Activated CD8-positive, alpha-beta memory T cell treated with anti-CD3 and anti-CD28 coated beads for 48 hours (primary cell): ENCODE measurements at regions not wholly inside any gene's neighbourhood (a gene's known extent, or its start where the extent isn't known, plus 50 kb on each side); places are given as distances from the start of the nearest gene placed in this dataset.

Experiments used
- DNase-seq, 3 experiments: peaks; one replicate each; pipeline ENCODE4 v3.0.0-alpha.2; 2020; ENCODE audit warnings: low read depth in 2 of 3, low spot score in 2 of 3

DNA sequence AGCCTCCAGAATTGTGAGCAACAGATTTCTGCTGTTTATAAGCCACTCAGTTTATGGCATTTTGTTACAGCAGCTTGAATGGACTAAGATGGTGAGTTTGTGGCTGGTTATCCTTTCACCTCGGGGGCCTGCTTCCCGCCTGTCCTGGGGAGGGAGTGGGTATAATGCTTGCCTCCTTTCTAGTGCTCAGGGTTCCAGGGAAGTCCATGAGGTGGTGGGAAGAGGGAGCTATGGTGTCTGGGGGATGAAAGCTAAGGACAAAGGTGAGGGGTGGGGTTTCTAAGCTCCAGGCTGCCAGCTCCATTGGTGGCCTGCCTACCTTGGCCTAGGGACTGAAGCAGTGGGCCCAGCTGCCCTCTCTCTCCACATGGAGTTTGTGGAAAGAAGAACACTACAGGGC lies 50.2 kb upstream of the SDK2 start:
- DNase-seq, result no peak

DNA sequence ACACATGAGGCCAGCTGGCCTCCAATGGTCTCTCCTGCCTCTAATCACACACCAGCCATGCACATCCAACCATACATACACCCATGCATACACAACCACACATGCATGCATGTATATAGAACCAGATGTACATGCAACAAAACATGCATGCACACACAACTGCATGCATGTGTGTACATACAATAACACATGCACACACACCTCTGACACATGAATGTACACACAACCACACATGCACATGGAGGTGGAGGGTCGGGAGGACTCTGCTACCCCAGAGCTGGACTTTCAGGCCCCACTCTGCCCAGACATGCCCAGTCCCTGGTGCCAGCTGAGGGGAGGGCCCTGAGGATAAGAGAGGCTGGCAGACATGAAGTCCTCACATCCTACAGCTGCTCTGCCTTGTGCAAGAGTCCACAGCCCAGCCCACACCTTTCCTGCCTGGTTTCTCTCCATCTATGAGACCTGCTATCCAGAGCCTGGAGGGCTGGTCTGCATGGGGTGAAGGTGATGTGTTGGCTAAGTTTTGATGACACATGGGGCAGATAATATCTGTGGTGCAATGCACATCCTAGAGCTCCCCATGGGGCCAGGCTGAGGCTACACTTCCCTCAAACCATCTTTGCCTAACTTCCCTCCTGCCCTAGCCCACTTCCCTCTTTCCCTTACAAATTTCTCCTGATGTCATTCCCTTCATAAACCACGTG lies 50.9 kb upstream of the SDK2 start:
- no peak for DNase-seq

DNA sequence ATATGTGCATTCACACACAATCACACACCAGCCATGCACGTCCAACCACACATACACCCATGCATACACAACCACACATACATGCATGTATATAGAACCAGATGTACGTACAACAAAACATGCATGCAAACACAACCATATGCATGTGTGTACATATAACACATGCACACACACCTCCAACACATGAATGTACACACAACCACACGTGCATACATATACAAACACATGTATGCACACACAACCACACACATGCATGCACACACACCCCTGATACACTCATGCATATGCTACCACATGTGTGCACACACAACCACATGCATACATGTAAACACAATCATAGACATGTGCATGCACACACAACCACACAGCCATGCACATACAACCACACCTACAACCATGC lies 52.0 kb upstream of the SDK2 start:
- DNase-seq, result no peak

DNA sequence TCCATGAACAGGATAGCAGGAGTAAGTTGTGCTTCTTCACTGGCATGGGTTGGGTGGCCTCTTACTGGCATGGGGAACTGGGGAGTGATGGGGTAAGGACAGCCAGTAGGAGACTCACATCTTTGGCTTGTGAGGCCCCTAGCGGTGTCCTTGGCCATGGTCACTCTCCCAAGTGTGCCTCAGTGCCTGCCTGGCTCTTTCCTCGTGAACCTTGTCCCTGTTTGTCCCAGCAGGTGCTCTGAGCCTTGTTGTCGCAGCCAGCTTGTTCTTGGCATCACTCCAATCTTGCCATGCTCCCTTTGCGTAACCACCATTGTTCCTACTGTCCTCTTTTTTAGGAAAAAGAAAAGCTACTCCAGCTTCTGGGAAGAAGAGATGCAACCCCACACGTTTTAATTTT lies 53.6 kb upstream of the SDK2 start:
- no peak for DNase-seq

DNA sequence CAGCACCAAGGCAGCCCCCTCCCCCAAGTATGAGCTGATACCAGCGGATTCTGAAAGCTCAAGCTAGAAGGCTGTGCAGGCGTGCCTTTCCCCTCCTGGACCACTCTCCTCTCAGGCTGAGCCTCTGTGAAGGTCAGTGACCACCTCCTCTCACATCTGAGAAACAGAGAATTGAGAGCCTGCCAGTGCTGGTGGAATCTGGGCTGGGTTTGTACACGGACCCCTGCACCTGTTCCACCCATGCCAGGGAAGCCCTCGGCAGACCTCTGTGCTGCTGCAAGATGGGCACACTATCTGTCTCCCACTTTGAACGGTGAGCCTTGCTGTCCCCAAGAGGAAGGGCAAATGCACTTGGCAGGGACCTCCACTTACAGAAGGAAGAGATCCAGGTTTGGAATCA lies 54.7 kb upstream of the SDK2 start:
- no peak for DNase-seq

DNA sequence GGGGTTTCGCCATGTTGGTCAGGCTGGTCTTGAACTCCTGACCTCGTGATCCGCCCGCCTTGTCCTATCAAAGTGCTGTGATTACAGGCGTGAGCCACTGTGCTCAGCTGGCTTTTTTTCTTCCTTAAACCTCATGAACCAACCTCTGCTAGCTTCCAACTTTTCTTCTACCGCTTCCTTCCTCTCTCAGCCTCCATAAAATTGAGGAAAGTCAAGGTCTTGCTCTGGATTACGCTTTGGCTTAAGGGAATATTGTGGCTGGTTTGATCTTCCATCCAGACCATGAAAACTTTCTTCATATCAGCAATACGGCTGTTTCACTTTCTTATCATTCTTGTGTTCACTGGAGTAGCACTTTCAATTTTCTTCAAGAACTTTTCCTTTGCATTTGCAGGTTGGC lies 57.5 kb upstream of the SDK2 start:
- no peak for DNase-seq

DNA sequence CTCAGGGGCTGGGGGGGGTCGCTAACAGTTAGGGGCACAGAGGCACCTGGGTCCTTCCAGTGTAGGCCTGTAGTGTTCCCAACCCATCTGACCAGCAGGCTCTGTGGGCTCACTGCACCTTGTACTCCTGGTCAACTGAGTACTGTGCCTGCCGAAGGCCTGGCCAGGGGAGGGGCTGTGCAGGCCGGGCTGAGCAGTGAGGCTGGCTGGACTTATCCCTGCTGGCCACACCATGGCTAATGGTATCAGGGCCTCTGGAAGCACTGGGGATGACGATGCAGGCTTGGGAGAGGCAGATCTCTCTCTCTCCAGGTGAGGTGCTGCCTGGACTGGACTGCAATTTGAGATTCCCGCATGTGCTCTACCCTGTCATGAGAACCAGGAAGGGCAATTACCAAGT lies 58.9 kb upstream of the SDK2 start:
- DNase-seq, result no peak

DNA sequence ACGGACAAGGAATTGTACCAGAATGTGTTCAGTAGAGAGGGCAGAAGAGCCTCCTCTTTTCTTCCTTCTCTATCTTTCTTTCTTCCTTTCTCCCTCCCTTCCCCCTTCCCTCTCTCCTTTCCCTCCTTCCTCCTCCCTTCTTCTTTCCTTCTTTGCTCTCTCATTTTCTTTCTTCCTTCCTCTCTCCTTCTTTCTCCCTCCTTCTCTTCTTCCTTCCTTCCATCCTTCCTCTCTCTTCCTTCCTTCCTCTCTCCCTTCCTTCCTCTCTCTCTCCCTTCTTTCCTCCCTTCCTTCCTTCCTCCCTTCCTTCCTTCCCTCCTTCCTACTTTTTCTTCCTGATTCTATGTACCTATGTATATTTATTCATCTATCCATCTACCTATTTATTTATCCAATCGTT lies 59.7 kb upstream of the SDK2 start:
- DNase-seq, result no peak

DNA sequence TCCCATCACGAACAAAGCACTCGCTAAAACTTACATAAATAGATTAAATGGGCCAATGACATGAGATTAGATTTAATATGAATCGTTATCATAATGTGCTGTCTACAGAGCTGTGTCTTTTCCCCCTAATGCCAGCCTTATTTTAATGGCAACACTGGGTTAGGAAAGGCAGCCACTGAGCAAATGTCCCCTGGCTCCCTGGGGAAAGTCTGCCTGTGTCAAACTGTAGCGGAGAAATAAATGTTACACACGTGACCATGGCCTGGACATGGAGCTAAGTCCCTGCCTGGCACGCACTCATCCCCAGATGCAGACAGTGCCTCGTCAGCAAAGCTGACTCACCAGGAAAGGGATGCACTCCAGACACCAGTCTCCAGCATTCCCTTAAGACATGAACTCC lies 61.3 kb upstream of the SDK2 start:
- DNase-seq, result no peak

DNA sequence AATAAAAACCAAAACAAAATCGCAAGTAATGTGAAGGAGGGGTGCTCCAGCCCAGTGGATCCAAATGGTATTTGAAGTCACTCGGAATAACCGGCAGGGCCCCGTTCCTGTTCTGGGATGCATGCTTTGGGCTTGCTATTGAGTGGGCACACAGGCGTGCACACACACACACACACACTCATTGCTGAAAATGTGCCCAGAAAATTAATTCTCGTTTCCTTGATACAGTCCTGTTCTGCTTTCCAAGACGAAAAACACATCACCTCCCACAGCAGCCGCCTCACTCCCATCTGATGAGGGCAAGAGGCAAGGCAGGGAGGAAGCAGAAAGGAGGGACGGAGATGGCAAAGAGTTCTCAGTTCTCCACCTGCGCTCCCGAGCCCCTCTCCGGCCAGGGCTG lies 62.2 kb upstream of the SDK2 start:
- no peak for DNase-seq

DNA sequence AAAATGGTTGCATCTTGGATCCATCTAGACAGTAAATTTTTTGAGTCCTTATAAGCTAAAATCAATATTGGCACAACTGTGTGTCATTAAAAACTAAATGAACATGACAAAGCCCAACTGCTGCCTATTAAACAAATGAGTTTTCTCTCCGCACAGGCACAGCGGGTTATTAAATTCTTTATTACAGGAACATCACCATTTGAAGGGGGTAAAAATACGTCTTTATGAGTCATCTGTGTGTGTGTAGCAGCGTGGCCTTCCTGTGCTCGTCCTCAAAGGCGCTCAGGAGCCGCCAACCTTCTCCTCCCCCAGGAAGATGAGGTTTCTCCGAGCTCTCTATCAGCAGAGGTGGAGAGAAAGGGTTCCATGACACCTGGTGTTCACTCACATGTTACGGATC lies 62.6 kb upstream of the SDK2 start:
- DNase-seq, result no peak

DNA sequence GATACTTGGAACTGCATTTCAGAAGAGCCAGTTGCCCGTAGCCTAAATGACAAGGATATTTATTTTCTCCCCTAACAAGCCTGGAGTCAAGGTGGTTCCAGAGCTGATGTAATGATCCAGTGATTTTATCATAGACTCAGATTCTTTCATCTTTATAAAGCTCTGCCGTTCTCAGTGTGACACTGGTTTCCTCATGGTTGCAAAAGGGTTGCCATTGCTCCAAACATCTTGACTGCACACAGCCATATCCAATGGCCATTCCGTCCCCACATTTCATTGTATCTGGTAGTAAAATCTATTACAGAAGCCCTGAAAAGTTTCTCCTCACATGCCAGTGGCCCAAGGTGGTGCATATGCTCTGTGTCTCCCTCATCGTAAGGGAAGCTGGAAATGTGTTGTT lies 63.1 kb upstream of the SDK2 start:
- no peak for DNase-seq

DNA sequence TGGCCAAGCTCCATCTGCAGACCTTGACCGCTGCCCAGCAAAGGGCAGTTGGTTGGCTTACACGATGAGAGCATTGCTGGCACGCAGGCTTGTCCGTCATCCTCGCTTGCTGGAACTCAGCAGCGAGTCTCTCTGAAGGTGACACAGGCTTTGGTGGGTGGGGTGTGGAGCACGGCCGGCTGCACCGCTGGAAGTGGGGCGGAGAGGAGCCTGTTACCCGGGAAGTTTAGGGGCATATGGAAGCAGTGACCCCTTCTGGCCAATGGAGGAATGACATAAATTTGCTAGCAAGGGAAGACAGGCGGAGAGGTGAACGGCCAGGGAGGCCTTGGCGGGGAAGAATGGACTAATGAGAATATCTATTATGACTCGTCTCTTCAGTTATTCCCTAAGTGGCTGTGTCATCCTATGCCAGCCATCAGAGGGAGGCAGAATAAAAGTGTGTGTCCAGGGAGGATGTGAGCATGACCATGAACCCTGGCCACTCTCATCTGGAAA lies 65.9 kb upstream of the SDK2 start:
- DNase-seq, result peak; percentile 16 to 47 (median 45)

DNA sequence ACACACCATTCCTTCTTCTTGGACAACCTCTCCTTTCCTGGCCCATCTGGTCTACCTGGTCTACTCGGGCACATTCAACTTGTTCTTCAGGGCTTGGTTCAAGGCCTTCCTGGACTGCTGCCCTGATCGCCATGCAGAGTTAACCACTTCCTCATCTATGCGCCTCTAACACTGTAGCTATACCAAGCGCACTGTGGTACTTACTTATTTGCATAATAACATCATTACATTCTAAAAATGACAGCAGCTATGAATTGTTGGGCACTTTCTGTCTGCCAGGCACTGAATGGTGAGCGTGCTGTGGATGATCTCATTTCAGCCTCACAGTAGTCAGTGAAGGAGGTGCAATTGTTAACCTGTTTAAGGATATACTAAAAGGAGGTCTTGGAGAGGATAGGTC lies 66.9 kb upstream of the SDK2 start:
- DNase-seq, result no peak

DNA sequence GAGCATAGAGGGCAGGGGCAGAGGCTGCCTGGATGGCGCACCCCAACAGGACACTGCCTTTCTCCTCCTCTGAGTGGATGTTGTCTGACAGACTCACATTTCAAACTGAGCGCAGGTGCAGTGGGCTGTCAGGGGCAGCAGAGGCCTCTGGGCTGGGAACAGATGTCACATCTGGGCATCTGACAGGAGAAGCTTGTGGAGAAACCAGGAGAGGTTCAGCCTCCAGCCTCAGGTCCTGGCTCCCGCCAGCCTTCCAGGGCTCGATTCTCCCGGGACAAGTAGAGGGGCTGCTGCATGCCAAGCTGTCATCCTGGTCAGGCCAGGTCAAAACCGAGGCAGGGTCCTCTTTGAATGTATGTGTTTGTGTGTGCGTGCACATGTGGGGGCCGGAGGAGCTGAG lies 67.7 kb upstream of the SDK2 start:
- DNase-seq, result no peak

DNA sequence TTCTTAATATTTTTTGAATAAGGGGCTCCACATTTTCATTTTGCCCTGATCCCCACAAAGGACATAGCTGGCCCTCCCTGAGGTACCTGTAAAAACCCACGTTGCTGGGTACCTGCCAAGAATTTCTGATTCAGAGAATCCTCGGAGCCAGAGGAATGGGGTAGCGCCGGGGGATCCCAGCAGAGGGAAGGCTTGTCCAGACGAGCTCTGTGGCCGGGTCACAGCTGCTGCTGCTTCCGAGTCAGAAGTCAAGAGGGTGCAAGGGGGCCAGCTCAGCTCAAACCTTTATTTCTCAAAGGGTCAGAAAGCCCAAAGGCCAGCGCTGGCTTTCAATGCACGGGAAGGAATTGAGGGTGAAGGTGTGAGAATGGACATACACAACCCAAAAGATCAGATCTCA lies 68.9 kb upstream of the SDK2 start:
- no peak for DNase-seq

DNA sequence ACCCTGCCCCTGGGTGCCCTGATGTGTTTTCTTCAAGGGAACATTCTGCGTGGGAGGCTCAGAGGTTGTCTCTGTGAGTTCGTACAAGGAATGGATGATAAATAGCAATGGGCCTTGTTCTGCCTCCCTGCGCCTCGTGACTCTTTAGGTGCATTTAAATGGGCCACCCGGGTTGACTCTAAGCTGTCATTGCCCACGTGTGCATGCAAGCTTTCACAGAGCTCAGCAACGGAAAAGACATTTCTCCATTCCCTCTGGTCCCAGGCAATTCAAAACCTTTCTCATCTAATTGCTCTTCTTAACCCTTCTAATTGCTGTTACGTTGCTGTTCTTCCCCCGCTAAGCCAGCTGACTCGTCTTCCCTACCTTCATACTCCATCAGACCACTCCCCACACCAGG lies 71.5 kb upstream of the SDK2 start:
- no peak for DNase-seq

DNA sequence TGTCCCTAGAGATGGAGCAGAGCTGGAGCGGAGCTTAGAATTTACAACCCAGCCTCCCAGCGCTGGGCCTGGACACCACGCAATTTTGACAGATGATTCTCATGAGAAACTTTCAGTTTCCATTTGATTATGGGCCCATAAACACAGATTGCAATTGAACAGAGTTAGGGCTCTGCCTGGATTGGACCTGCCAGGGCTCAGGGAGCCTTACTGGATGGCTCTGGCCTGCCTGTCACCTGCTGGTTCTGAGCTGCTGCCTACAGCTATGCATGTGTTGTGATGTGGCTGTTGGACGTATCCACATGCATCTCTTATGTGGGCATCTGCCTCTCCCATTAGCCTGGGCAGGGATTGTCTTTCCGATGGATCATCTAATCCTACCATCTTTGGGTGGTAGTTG lies 73.4 kb upstream of the SDK2 start:
- DNase-seq, result no peak

DNA sequence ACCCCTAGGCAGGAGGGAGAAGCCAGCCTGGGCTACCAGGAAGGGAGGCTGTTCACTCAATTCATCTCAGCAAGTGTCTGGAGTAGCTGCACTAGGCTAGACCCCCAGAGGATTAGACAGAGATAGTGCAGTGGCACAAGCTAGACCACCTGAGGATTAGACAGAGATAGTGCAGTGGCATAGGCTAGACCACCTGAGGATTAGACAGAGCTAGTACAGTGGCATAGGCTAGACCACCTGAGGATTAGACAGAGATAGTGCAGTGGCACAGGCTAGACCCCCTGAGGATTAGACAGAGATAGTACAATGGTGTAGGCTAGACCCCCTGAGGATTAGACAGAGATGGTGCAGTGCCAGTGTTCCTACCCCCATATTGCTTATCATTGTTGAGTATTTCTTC lies 74.1 kb upstream of the SDK2 start:
- no peak for DNase-seq

DNA sequence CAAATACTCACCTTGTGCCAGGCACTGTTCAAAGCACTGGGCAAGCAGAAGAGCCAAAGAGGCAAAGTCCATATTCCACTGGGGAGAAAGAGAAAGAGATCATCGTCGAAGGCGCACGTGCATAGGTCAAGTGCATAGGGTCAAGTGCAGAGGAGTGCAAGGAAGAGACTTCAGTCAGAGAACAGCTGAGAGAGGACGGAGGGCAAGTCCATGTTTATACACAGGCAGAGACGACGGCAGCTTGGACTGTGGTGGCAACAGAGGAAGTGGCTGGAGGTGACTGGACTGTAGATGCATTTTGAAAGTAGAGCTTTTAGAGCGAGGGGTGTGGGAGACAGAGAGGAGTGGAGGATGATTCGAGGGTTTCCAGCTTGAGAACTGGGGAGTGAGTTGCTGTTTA lies 74.7 kb upstream of the SDK2 start:
- DNase-seq, result no peak

DNA sequence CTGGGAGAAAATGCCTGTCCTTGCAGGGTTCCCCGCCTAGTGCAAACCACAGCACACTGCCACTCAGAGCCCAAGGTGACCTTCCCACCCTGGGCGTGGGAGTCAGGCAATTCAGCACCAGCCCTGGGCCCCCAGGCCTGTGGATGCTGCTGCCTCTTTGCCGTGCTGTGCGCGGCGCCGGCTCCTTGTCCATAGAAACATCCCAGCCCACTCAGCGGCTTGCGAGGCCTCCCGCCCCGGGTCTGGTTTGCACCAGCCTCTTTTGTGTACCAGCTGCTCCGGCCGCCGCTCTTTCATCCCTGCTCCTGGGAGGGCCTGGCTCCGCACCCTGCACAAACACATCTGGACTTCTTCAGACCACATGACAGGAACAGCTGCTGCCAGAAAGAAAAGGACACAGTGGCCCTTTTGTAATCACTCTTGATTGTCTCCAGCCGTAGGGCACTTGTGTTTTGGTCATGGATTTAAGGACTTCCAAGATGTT lies 75.4 kb upstream of the SDK2 start:
- no peak for DNase-seq

DNA sequence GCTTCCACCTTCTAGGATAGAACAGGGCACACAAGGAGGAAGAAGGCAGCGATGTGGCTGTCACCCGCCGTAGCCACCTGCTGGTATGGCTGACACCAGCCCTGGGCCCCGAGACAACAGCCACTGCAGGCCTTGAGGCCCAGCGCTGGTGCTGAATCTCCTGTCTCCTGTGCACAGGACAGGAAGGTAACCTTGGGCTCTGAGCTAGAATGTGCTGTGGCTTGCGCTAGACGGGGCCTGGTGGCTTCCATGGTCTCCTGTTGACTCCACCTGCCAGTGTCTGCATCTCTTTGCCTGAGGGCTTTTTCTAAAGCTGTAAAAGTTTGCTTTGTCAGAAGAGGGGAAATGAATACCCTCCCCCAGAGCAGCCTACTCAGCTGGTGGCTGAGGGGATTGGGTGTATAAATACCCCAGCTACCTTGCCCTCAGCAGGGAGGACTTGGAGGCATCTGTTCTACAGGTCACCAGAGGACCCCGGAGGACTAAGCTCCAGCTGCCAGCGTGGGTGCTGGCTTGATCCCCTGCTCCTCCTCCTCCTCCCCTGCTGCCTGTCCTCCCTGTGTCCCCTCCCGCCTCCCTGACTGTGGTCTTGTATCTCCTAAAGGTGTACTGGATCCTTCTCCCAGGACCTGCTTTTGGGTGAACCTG lies 76.1 kb upstream of the SDK2 start:
- no peak for DNase-seq

DNA sequence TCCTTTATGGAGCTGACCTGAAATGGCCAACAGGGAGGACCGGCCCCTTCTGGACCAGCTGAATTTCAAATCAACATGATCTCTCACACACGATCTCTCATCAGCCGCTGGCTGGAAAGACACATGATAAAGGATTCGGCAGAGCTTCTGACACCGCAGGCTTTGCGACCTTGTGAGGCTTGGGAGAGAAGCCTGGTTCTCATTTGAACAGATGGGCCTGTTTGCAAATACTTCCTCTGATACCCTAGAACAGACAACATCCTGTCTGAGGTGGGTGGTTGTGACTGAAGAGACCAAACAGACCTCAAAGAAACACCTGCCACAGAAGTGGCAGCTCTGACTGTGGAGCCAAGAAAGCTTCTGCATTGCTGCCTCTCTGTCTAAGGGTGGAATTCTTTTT lies 77.9 kb upstream of the SDK2 start:
- no peak for DNase-seq
